Retinal pigment epithelial cell (primary cell): ENCODE measurements at regions not wholly inside any gene's neighbourhood (a gene's known extent, or its start where the extent isn't known, plus 50 kb on each side); places are given as distances from the start of the nearest gene placed in this dataset.

Source experiments
- DNase-seq: peaks from one replicate; pipeline ENCODE4 v3.0.0-alpha.2; 2010; ENCODE audit warnings: low read depth
- H3K4me3 ChIP-seq: 2 replicates; pipeline ENCODE4 v1.5.1; 2011; ENCODE audit warnings: mild to moderate bottlenecking, low read length, control low read depth, moderate library complexity
- CTCF ChIP-seq: conservative IDR thresholded peaks from 2 replicates; pipeline ENCODE4 v1.5.1; 2011; ENCODE audit warnings: low read depth, low read length, control low read depth, inconsistent platforms

DNA sequence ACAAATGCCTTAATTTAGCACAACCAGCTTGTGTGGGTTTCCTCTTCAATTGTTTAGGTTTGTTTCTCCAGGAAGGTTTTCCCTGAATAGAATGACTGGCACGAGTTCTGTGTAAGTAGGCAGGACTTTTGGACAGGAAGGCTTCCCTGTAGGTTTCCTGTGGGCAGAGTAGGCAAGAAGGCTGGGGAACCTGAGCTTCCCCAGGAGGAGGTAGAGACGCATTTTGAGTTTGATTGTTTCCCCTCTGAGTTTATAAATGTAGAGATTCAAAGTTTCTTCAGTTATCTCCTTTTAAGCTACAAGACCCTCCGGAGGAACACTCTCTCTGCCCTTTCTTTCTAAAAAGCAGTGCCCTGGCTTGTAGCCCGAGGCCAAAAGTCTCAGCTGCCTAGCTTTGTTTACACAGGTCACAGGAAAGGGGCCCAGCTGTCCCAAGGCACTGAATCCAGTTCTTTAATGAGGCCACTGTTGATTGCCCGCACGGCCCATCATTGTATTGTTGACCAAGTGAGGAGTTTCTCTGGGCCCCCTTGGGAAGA, 66.6 kb upstream of the RDX start:
- no peak overlapping the region for H3K4me3 ChIP-seq
- DNase-seq = no peak
- no peak for TF ChIP-seq CTCF

DNA sequence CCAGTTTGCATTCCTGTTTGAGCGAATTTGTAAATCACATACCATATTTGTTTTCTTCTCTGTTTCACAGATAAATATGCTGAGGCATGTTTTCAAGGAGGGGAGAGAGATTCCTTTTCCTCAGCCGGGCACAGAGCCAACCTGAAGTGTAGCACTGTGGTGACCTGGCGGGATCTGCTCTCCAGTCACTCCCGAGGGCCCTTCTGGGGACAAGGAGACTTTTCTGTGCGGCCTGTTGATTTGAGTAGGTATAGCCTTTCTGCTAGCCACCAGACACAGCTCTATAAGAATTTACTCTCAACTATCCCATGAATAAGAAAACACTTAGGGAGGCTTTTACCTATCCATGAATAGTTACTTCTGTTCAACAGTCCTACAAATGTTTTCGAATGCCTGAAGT, 63.5 kb upstream of the FDX1 start:
- TF ChIP-seq CTCF = no peak
- no peak overlapping the region for H3K4me3 ChIP-seq
- DNase-seq = peak; percentile 51

DNA sequence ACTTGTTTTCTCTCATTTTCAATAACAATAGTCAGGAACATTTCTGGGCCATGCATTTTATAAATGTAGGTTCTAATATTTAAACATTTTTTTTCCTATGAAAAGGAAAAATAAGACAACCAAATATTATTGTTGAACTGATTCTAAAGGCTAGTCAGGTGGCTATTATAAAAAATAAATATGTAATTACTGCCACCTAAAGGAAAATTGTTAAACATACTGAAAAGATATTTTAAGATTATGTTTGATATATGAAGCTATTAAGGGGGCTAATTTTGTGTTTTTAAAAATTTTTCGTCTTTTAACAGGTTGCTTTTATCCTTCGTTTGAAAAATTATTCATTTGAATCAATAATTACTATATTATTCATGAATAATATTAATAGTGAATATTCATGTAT, 62.2 kb upstream of the FDX1 start:
- no peak for DNase-seq
- H3K4me3 ChIP-seq = no peak overlapping the region
- TF ChIP-seq CTCF = no peak

- TF ChIP-seq CTCF = no peak
- H3K4me3 ChIP-seq = no peak overlapping the region
- DNase-seq = peak; percentile 48
Measured at GRCh38 chr11:110371084-110371483, 58.7 kb upstream of the FDX1 start.

DNA sequence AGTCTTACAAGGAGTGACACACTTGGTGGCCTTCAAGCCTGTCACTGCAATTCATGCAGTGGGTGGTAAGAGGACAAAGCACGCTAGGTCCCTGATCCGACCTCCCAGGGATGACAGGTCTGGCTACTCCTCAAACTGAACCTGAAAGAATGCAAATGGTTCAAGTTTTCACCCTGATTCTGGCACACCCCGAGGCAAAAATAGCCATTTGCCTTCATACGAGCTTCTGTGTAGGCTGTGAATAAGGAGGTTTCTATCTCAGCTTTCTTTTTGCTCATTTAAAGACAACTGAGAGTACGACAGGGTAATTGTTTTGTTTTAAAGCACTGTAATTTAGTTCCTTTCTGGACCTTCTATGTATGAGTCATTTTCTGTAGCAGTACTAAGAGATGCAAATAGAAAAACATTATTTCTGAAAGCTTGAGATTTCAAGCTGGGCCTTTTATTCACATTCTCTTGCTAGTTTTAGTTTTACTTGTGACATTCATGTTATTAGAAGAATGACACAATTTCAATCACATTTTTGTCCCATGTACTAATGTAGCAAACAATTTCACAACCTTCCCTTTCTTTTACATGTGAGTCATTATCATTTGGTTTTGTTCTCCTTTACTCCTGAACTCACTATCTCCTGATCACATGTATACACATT, 56.6 kb upstream of the FDX1 start:
- no peak for TF ChIP-seq CTCF
- no peak for DNase-seq
- no peak overlapping the region for H3K4me3 ChIP-seq

GRCh38 chr11:110374921-110375320, 54.8 kb upstream of the FDX1 start:
- DNase-seq = no peak
- no peak for TF ChIP-seq CTCF
- no peak overlapping the region for H3K4me3 ChIP-seq

GRCh38 chr11:110375351-110375750, 54.4 kb upstream of the FDX1 start:
- no peak for TF ChIP-seq CTCF

More at GRCh38 chr11:110375351-110375750, 54.4 kb upstream of the FDX1 start:
- no peak overlapping the region for H3K4me3 ChIP-seq
- no peak for DNase-seq
